ENCODE measurements at regions not wholly inside any gene's neighbourhood (a gene's known extent, or its start where the extent isn't known, plus 50 kb on each side); places are given as distances from the start of the nearest gene placed in this dataset.
"Not testable (repeated sequence)": the region's sequence is repeated elsewhere in the genome, so short reads cannot be mapped to it uniquely, and the experiment has no call there.

GRCh38 chr2:19198381-19198780 is 160.0 kb downstream of the OSR1 start:
- DNase-seq = no peak

DNA sequence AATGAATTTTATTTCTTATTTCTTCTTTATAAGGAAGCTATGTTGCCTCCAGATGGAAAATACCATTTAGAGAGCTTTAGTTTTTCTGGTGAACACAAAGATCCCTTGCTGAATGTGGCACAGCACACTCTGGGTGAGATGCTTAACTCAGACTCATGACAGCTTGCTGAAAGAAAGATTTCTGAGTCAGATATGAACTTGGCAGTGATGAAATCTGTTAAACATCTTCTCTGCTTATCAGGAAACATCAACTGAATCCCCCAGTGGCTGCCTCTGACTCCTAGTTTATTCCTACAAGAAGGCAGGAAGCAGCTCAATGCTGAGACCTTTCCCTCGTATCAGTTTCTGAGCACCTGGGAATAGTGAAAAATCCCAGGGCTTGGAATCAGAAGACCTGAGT is 162.8 kb downstream of the OSR1 start:
- DNase-seq = no peak

- no peak for DNase-seq
Measured at GRCh38 chr2:19189391-19189790, 169.0 kb downstream of the OSR1 start.

DNA sequence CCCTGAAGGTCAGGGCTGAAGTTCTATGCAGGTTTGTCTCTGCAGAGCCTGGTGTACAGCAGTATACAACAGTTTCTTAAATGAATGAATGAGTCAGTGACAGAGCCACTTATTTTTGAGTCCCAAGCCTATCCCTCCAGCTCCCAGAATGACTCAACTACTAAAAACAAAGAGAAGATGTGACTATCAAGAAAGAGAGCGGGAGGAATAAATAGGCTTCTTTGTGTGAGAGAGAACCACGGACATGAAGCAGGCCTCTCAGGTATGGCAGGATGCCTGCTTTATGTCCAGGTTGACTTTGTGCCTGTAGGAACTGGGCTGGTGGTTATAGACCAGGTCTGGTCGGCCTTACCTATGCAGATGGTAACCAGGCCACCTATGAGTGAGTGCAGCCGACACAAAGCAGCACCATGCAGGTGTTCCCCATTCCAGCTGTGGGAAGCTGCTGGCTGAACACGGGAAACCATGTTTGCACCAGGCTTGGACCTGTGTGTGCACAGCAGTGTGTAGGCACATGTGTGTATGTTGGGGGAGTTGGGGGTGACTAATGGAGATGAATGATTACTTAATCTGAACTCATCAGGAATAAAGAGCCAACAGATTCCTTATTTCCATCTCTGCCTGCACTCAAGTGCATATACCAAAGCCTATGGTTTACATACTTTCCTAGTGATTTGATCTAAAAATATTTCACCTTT is 171.0 kb downstream of the OSR1 start:
- no peak for DNase-seq

- DNase-seq = no peak
Measured at GRCh38 chr2:19185086-19185485, 173.3 kb downstream of the OSR1 start.

- no peak for DNase-seq
Measured at GRCh38 chr2:19178175-19178574, 180.2 kb downstream of the OSR1 start.

GRCh38 chr2:19176977-19177376 is 181.4 kb downstream of the OSR1 start:
- no peak for DNase-seq

GRCh38 chr2:19176172-19176852 is 182.1 kb downstream of the OSR1 start:
- DNase-seq = no peak

GRCh38 chr2:19174176-19174575 is 184.2 kb downstream of the OSR1 start:
- DNase-seq = no peak

DNA sequence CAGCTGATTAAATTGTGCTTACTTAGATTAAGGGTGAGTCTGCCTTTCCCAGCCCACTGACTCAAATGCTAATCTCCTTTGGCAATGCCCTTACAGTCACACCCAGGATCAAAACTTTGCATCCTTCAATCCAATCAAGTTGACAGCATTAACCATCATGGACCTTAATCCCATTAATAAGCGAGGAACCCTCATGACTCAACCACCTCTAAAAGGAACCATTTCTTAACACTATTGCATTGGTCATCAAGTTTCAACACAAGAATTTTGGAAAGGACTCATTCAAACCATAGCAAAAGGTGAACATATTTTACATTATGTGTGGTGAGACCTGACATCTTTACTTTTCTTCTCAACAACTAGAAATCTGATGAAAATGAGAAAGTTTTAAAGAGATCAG is 187.0 kb downstream of the OSR1 start:
- no peak for DNase-seq

DNA sequence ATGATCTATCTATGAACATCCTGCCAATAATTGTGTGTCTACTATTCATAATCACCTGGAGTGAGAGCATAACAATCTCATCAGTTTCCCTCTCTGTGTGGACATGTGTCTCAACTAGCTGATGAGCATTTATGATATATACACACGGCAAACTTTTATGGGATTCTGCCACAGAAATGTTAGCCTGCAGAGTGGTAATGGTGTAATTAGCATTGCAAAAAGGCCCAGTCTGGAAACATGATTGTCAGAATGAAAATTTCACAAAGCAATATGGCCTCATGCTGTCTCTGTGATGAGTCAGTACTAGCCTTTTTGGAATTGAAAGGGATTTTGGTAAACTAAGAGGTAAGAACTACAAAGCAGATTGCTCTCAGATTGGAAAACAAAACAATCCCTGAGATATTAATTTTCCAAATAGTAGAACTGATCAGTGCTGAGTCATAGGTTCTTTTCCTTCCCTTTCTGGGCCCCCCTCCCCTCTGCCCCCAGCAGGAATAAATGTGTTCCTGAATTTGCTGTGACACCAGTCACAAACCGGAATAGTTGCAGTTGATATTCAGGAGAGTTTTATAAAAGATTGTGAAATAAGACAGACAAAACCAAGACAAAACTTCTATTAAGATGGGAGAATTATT is 189.2 kb downstream of the OSR1 start:
- DNase-seq = no peak

- DNase-seq = not testable (repeated sequence)
Measured at GRCh38 chr2:19164099-19164498, 194.3 kb downstream of the OSR1 start.

- no peak for DNase-seq
Measured at GRCh38 chr2:19158896-19159295, 199.5 kb downstream of the OSR1 start.

DNA sequence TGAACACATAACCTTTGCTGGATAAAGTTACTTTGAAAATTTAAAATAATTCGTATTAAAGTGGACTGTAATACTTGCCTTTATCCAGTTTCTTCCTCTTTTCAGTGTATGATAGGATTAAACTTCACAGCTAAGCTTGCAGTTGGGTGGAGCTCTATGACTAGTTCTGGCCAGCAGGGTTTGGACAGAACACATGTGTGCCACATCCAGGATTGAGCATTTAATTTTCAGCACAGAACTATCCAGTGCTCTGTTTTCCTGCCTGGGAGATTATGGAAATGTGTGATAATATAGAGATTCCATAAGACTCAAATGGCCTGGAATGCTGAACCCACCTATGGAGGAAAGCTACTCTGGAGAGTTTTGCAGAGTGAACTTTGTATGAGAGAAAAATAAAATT is 200.2 kb downstream of the OSR1 start:
- no peak for DNase-seq

- no peak for DNase-seq
Measured at GRCh38 chr2:19156646-19157045, 201.8 kb downstream of the OSR1 start.

GRCh38 chr2:19150726-19151125 is 207.7 kb downstream of the OSR1 start:
- no peak for DNase-seq

DNA sequence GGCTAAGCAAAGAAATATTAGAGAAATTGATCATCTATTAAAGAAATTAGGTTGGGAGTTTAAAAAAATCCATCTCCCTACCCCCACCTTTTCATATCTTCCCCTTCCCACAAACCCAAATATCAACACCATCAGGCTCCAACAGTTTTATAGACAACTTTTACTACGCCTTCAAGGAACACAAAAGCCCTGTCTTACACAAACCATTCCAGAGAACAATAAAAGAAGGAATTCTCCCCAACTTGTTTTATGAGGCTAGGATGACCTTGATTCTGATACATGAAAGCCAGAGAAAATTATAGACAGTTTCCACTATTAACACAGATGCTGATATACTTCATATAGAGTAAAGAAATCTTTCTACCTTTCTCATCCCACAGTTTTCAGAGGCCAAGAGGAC is 211.6 kb downstream of the OSR1 start:
- DNase-seq = no peak

DNA sequence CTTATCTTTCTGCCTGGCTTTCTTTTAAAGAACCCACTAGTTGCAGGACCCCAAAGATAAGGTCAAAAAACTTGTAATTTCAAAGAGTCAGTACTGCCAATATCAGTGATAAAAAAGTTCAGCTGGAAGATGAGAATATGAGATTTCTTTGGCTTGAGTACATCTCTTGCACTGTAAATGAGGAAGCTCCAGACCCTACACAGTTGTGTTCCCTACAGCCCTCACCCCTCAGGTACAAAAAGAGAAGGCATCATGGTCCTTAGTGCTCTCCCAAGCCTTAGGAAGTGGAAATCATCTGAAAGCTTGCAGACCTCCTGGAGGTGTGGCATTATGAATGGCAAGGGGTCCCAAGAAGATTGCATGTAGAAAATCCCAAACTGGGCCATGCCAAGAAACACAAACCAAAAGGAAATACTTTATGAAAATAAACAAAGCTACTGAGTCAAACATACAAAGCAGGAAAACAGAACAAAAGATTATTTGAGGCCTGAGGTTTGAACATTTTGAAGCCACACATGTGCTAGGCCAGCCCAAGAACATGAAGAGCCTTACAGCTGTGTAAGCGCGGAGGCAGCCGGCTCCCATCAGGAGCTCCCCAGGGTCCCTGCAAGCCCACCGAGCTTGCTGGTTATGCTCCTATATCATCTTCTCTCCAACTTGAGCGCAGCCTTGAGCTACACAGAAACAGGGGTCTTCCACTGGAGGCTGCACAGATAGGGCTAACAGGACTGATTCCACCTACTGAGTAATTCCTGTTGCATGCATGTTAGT is 217.0 kb downstream of the OSR1 start:
- DNase-seq = no peak

DNA sequence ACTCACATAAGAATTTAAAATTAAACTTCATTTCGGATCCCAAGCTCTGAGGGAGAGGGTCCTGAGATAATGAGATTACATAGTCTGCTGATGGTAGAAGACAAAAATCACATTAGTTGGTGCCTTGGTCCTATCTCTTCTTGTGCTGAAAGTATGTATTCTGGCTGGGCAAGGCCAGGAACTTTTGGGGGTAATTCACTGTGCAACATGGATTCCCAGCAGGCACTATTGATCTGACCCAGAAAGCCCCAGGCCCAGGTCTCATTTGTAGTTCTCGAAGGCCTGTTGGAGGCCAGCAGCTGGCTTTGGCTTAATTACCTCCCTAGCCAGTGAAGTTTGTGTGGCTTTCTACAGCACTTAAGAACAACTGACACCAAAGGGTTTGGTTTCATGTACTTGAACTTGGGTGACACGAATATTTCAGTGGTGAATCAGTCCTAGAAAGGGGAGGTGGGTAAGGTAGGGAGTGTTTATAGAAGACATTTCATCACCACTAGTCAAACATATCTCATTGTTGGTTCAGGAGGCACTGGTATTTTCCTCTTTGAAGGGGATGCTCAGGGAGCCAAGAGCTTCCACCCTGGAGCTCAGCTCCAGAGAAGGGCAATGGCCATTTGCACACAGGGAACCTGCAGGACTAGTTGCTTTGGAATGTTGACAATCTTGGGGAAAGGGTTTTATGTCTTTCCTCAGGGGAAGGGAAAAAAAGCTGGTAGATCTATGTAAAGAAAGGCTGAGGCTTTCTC is 217.8 kb downstream of the OSR1 start:
- DNase-seq = no peak

GRCh38 chr2:19139386-19139785 is 219.0 kb downstream of the OSR1 start:
- DNase-seq = no peak

DNA sequence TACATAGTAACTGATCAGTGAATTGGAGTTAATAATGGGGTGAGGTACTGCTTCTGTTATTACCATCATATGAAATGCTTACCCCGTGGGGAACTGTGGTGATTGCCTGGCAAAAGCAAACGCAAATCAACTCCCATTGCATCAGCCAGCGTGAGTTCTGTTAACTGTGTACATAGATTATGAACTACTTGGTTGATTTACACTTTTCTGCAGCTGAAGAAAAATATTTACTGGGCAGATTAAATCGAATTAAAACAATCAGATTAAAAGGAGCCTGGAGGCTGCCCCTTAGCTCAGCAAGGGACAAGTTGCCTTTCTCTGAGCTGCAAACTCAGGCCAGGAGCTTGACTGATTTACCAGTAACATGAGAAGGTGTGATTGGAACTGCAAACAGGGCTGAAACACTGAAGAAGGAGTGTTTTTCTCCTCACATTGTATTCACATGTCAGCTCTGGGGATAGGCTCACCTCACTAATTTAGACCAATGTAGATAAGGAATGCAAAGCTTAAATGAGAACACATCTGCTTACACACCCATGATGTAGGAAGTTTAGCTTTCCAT is 220.1 kb downstream of the OSR1 start:
- no peak for DNase-seq

DNA sequence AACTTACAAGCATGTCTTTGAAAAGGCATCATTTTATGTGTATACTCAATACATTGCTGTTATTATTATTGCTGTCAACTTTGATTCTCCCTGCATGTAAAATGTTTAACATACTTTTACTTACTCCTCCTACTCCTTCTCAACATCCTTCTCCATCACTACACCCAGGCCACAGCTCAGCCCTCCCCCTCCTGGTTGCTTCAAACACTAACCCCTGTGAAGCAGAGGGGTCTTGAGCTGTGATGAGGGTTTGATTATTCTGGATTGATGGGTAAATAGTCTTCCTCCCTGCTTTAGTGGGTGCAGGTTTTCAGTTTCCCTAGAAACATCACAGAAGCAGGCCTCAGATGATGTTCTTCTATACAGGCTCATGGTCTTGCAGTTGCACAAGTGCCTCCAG is 221.0 kb downstream of the OSR1 start:
- DNase-seq = no peak

- DNase-seq = no peak
Measured at GRCh38 chr2:19132967-19133366, 225.5 kb downstream of the OSR1 start.
